ENCODE measurements at regions not wholly inside any gene's neighbourhood (a gene's known extent, or its start where the extent isn't known, plus 50 kb on each side); places are given as distances from the start of the nearest gene placed in this dataset.
"Not testable (repeated sequence)": the region's sequence is repeated elsewhere in the genome, so short reads cannot be mapped to it uniquely, and the experiment has no call there.

DNA sequence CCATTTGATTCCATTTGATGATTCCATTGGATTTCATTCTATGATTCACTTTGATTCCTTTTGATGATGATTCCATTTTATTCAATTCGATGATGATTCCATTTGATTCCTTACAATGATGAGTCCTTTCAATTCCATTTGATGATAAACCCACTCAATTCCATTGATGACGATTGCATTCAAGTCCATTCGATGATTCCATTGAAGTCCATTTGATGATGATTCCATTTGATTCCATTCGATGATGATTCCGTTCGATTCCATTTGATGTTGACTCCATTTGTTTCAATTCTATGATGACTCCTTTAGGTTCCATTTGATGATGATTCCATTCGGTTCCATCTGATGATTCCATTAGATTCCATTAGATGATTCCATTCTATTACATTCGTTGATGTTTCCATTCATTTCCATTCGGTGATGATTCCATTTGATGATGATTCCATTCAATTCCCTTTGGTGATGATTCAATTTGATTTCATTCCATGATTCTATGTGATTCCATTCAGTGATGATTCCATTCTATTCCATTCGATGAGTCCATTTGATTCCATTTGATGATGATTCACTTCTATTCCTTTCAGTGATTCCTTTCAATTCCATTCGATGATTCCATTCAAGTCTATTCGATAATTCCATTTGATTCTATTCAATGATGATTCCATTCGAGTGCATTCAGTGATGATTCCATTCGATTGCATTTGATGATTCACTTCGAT is 1106.0 kb downstream of the RPIA start:
- no peaks in the 10 kb centered on the region for H3K4me1 ChIP-seq (ENCODE audit: insufficient read depth)
- H3K36me3 ChIP-seq: no peaks in the 10 kb centered on the region
- intact Hi-C loops (cut with DNase I): no loop called here
- no peak overlapping the region for H3K27ac ChIP-seq
- H3K4me3 ChIP-seq: no peak overlapping the region
- no peaks in the 10 kb centered on the region for H3K9me3 ChIP-seq
- 68 to 76% (median 75%) methylated on average over 15 of the region's 15 CpGs for WGBS, 3 donors
- DNase-seq: no peak
- TF ChIP-seq CTCF (IDR thresholded peaks at IDR 0.05) (no peak), EP300 (IDR thresholded peaks at IDR 0.05) (no peak), POLR2A (IDR thresholded peaks at IDR 0.05) (no peak)
- H3K27me3 ChIP-seq: no peaks in the 10 kb centered on the region

DNA sequence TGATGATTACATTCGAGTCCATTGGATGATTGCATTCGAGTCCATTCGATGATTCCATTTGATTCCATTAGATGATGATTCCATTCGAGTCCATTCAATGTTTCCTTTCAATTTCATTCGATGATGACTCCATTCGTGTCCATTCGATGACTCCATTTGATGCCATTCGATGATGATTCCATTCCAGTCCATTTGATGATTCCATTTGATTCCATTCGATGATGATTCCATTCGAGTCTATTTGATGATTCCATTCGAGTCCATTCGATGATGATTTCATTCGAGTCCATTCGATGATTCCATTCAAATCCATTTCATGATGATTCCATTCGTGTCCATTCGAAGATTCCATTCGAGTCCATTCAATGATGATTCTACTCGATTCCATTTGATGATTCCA is 1109.7 kb downstream of the RPIA start:
- H3K27ac ChIP-seq; H3K4me1 ChIP-seq (ENCODE audit: insufficient read depth); H3K4me3 ChIP-seq; H3K9me3 ChIP-seq; DNase-seq; intact Hi-C loops (cut with DNase I); H3K36me3 ChIP-seq; H3K27me3 ChIP-seq: not testable (repeated sequence)
- 70 to 75% (median 74%) methylated on average over 18 of the region's 18 CpGs for WGBS, 3 donors

DNA sequence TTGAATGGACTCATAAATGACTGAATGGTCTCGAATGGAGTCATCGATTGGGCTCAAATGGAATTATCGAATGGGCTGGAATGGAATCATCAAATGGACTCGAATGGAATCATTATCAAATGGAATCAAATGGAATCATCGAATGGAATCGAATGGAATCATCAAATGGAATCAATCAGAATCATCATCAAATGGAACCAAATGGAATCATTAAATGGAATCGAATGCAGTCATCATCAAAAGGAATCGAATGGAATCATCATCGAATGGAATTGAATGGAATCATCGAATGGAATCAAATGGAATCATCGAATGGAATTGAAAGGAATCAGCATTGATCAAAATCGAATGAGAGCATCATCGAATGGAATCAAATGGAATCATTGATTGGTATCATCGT is 1114.9 kb downstream of the RPIA start:
- intact Hi-C loops (cut with DNase I); H3K27me3 ChIP-seq: not testable (repeated sequence)

DNA sequence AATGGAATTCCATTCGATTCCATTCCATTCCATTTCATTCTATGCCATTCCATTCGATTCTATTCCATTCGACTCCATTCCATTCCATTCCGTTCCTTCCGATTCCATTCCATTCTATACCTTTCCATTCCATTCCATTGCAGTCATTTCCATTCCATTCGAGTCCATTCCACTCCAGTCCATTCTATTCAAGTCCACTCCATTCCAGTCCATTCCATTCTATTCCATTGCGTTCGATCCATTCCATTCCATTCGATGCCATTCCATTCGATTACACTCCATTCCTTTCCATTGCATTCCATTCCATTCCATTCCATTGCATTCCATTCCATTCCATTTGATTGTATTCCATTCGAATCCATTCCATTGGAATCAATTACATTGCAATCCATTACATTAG is 1119.8 kb downstream of the RPIA start:
- whole genome bisulfite sequencing, 3 donors: 66 to 78% (median 73%) methylated on average over 11 of the region's 11 CpGs
- peaks cover 3 to 4% of the 10 kb centered on the region in 2 donors for H3K9me3 ChIP-seq
- H3K36me3 ChIP-seq: no peaks in the 10 kb centered on the region

More for the DNA sequence above, 1114.9 kb downstream of the RPIA start:
- not testable (repeated sequence) for H3K9me3 ChIP-seq; H3K36me3 ChIP-seq; H3K27ac ChIP-seq; DNase-seq; H3K4me3 ChIP-seq; H3K4me1 ChIP-seq (ENCODE audit: insufficient read depth)
- 73 to 81% (median 77%) methylated on average over 14 of the region's 14 CpGs for WGBS, 3 donors

DNA sequence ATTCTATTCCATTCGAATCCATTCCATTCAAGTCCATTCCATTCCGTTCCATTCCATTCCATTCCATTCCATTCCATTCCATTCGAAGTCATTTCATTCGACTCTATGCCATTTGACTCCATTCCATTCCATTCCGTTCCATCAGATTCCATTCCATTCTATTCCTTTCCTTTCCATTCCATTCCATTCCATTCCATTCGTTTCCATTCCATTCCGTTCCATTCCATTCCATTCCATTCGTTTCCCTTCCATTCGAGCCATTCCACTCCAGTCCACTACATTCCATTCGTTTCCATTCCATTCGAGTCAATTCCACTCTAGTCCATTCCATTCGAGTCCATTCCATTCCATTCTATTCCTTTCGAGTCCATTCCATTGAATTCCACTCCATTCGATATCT is 1120.4 kb downstream of the RPIA start:
- WGBS, 3 donors: 67 to 78% (median 73%) methylated on average over 14 of the region's 14 CpGs
- not testable (repeated sequence) for H3K9me3 ChIP-seq; H3K27me3 ChIP-seq; H3K4me3 ChIP-seq; H3K4me1 ChIP-seq (ENCODE audit: insufficient read depth); DNase-seq; H3K27ac ChIP-seq; H3K36me3 ChIP-seq
- intact Hi-C loops (cut with DNase I): loop anchor here in 1 of 4 donors (5.0 kb wide), 1 partner anchor 35 kb away; no protein-coding TSS in a partner anchor

More for the DNA sequence above, 1119.8 kb downstream of the RPIA start:
- no peak for TF ChIP-seq EP300 (IDR thresholded peaks at IDR 0.05)
- TF ChIP-seq CTCF (IDR thresholded peaks at IDR 0.05): no peak
- TF ChIP-seq POLR2A (IDR thresholded peaks at IDR 0.05): no peak
- Histone ChIP-seq H3K27ac (no peak overlapping the region), H3K4me1 (ENCODE audit: insufficient read depth) (no peaks in the 10 kb centered on the region), H3K27me3 (no peaks in the 10 kb centered on the region), H3K4me3 (no peak overlapping the region)
- DNase-seq: no peak
- intact Hi-C loops (cut with DNase I): loop anchor here in 1 of 4 donors (5.0 kb wide), 1 partner anchor 34 kb away; no protein-coding TSS in a partner anchor

- 78 to 88% (median 87%) methylated on average over 16 of the region's 16 CpGs for WGBS, 3 donors
- not testable (repeated sequence) for H3K9me3 ChIP-seq
- intact Hi-C loops (cut with DNase I): loop anchor here in 1 of 4 donors (5.0 kb wide), 1 partner anchor 37 kb away; no protein-coding TSS in a partner anchor
Observed at GRCh38 chr2:89814359-89814758, 1122.9 kb downstream of the RPIA start.

More at GRCh38 chr2:89814359-89814758, 1122.9 kb downstream of the RPIA start:
- H3K4me3 ChIP-seq; DNase-seq; H3K36me3 ChIP-seq; H3K27me3 ChIP-seq; H3K27ac ChIP-seq; H3K4me1 ChIP-seq (ENCODE audit: insufficient read depth): not testable (repeated sequence)
